Panc1 (cell line): ENCODE measurements at regions not wholly inside any gene's neighbourhood (a gene's known extent, or its start where the extent isn't known, plus 50 kb on each side); places are given as distances from the start of the nearest gene placed in this dataset.

Source experiments
- POLR2AphosphoS5 ChIP-seq: IDR thresholded peaks from 2 replicates; pipeline ENCODE4 v1.6.1; 2012; ENCODE audit warnings: mild to moderate bottlenecking, low read depth, low read length, moderate library complexity
- TF ChIP-seq, protein P1 (sequence below): fragments of 450-650 bp; IDR thresholded peaks from 2 replicates; pipeline ENCODE4 v1.5.1; 2017; ENCODE audit warnings: mild to moderate bottlenecking
- TF ChIP-seq, protein P2 (sequence below), 2 experiments: IDR thresholded peaks; 2 replicates each; pipeline ENCODE4 v1.6.1; 2011 to 2012; ENCODE audit warnings: low read depth in 2 of 2, control low read depth in 1 of 2, low read length in 1 of 2, mild to moderate bottlenecking in 1 of 2, moderate library complexity in 1 of 2; ENCODE audit not compliant: insufficient read depth in 1 of 2

DNA sequence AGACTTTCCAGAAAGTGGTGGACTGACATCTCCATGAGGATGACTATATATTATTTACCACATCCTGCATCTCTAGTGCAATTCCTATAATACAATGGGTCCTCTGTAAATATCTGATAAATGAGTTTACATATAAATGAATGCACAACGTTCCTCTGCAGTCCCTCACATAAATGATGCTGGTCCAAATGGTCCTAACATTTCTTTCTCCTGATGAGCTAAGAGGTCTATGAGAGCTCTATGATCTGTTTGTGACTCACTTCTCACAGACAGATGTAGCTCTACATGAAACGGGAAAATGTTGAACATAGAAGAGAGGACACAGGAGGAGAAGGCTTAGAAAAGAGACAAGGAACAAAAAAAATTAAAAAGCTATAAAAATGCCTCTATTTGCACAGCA is 201.2 kb upstream of the PIK3C3 start:
- TF ChIP-seq, protein P1, sequence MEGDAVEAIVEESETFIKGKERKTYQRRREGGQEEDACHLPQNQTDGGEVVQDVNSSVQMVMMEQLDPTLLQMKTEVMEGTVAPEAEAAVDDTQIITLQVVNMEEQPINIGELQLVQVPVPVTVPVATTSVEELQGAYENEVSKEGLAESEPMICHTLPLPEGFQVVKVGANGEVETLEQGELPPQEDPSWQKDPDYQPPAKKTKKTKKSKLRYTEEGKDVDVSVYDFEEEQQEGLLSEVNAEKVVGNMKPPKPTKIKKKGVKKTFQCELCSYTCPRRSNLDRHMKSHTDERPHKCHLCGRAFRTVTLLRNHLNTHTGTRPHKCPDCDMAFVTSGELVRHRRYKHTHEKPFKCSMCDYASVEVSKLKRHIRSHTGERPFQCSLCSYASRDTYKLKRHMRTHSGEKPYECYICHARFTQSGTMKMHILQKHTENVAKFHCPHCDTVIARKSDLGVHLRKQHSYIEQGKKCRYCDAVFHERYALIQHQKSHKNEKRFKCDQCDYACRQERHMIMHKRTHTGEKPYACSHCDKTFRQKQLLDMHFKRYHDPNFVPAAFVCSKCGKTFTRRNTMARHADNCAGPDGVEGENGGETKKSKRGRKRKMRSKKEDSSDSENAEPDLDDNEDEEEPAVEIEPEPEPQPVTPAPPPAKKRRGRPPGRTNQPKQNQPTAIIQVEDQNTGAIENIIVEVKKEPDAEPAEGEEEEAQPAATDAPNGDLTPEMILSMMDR = no peak
- TF ChIP-seq POLR2AphosphoS5 = no peak
- TF ChIP-seq, protein P2, sequence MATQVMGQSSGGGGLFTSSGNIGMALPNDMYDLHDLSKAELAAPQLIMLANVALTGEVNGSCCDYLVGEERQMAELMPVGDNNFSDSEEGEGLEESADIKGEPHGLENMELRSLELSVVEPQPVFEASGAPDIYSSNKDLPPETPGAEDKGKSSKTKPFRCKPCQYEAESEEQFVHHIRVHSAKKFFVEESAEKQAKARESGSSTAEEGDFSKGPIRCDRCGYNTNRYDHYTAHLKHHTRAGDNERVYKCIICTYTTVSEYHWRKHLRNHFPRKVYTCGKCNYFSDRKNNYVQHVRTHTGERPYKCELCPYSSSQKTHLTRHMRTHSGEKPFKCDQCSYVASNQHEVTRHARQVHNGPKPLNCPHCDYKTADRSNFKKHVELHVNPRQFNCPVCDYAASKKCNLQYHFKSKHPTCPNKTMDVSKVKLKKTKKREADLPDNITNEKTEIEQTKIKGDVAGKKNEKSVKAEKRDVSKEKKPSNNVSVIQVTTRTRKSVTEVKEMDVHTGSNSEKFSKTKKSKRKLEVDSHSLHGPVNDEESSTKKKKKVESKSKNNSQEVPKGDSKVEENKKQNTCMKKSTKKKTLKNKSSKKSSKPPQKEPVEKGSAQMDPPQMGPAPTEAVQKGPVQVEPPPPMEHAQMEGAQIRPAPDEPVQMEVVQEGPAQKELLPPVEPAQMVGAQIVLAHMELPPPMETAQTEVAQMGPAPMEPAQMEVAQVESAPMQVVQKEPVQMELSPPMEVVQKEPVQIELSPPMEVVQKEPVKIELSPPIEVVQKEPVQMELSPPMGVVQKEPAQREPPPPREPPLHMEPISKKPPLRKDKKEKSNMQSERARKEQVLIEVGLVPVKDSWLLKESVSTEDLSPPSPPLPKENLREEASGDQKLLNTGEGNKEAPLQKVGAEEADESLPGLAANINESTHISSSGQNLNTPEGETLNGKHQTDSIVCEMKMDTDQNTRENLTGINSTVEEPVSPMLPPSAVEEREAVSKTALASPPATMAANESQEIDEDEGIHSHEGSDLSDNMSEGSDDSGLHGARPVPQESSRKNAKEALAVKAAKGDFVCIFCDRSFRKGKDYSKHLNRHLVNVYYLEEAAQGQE (IDR thresholded peaks at IDR 0.05; ENCODE audit: insufficient read depth in 1 of 2, low read depth in 2 of 2, low read length in 1 of 2) = no peak
